ENCODE measurements at regions not wholly inside any gene's neighbourhood (a gene's known extent, or its start where the extent isn't known, plus 50 kb on each side); places are given as distances from the start of the nearest gene placed in this dataset.

GRCh38 chrX:106300239-106300638, 132.1 kb downstream of the PWWP3B start:
- DNase-seq (no peak), ATAC-seq (ENCODE audit: low read depth) (no peak)
- dilution Hi-C loops (cut with HindIII; ENCODE audit: low sequenced_read_pairs, unreplicated experiment): no loop called here
- Histone ChIP-seq H2AK9ac (replicated peaks; ENCODE audit: low read depth, low read length, poor library complexity) (no peak overlapping the region), H3K27ac (ENCODE audit: insufficient read depth, low read length) (no peak overlapping the region), H3K27me3 (ENCODE audit: control insufficient read depth, insufficient read depth, low read length) (no peaks in the 10 kb centered on the region), H3K4ac (ENCODE audit: low read depth, low read length) (no peak overlapping the region), H3K14ac (replicated peaks; ENCODE audit: low read depth, low read length) (no peak overlapping the region), H3K56ac (ENCODE audit: extremely low read depth, insufficient read depth, low read length) (no peak overlapping the region), H3K79me1 (ENCODE audit: low read depth in 1 of 2, low read length in 2 of 2) (no peaks in the 10 kb centered on the region), H4K20me1 (ENCODE audit: insufficient read depth, low read length) (no peaks in the 10 kb centered on the region), H4K5ac (ENCODE audit: low read depth, low read length) (no peak overlapping the region), H3K9ac (ENCODE audit: low read depth, low read length) (no peak overlapping the region), H3K23ac (ENCODE audit: low read depth, low read length) (no peak overlapping the region), H3K9me3 (ENCODE audit: control insufficient read depth, insufficient read depth, low read length) (0 out of 2 replicates have a peak, but pooled peaks cover 2% of the 10 kb centered on the region), H3K9me1 (ENCODE audit: insufficient read depth, low read length) (no peaks in the 10 kb centered on the region), H2BK20ac (ENCODE audit: low read depth, low read length) (no peak overlapping the region), H2AFZ (replicated peaks; ENCODE audit: low read length, poor library complexity) (no peak overlapping the region), H2AK5ac (ENCODE audit: low read depth, low read length) (no peak overlapping the region), H3K4me2 (ENCODE audit: low read depth, low read length) (no peak overlapping the region), H2BK15ac (ENCODE audit: low read depth, low read length) (no peak overlapping the region), H2BK5ac (ENCODE audit: low read depth, low read length, poor library complexity, severe bottlenecking) (no peak overlapping the region), H3K36me3 (ENCODE audit: control insufficient read depth, insufficient read depth, low read length) (no peaks in the 10 kb centered on the region), H4K91ac (ENCODE audit: insufficient read depth, low read depth, low read length) (no peak overlapping the region), H3K4me1 (ENCODE audit: control insufficient read depth, insufficient read depth, low read length) (no peaks in the 10 kb centered on the region), H3K18ac (ENCODE audit: low read depth, low read length) (no peak overlapping the region), H4K8ac (ENCODE audit: low read depth in 2 of 2, low read length in 2 of 2) (no peak overlapping the region), H3K4me3 (ENCODE audit: insufficient read depth, low read depth, low read length) (no peak overlapping the region), H2BK120ac (ENCODE audit: low read depth, low read length) (no peak overlapping the region)
- intact Hi-C loops (cut with micrococcal nuclease): no loop called here
- in situ Hi-C loops (cut with MboI; ENCODE audit: low sequenced_read_pairs): no loop called here
- WGBS, 2 experiments (ENCODE audit: extremely low coverage in 2 of 2, insufficient read length in 1 of 2): no CpG with 5 or more reads among the region's 2 CpGs
- CTCF ChIA-PET: no interaction called here
- TF ChIP-seq SMC3 (IDR thresholded peaks at IDR 0.05; ENCODE audit: low read depth, low read length) (no peak), CEBPB (IDR thresholded peaks at IDR 0.05; ENCODE audit: low read depth, low read length) (no peak), RCOR1 (IDR thresholded peaks at IDR 0.05; ENCODE audit: insufficient replicate concordance, low read length) (no peak), FOS (IDR thresholded peaks at IDR 0.05; ENCODE audit: low read depth, low read length) (no peak), BHLHE40 (IDR thresholded peaks at IDR 0.05; ENCODE audit: low read depth, low read length) (no peak), MAZ (IDR thresholded peaks at IDR 0.05; ENCODE audit: borderline replicate concordance, low read depth, low read length) (no peak), MXI1 (IDR thresholded peaks at IDR 0.05; ENCODE audit: borderline replicate concordance, low read depth, low read length) (no peak), POLR2A (IDR thresholded peaks at IDR 0.05; ENCODE audit: low read depth, low read length) (no peak), ELK1 (IDR thresholded peaks at IDR 0.05; ENCODE audit: borderline replicate concordance, low read depth, low read length) (no peak), NFE2L2 (IDR thresholded peaks at IDR 0.05; ENCODE audit: low read depth, low read length) (no peak), CTCF (conservative IDR thresholded peaks at IDR 0.05; ENCODE audit: low read depth, low read length) (no peak), CHD1 (IDR thresholded peaks at IDR 0.05; ENCODE audit: low read depth, low read length) (no peak), RFX5 (IDR thresholded peaks at IDR 0.05; ENCODE audit: low read depth, low read length) (no peak), RAD21 (IDR thresholded peaks at IDR 0.05; ENCODE audit: low read length) (no peak)
- POLR2A ChIA-PET (ENCODE audit: unreplicated experiment): no interaction called here
- no TSS peak for BruUV-seq (replicated peaks)

Data from IMR-90 (cell line).